IMR-90 (cell line): ENCODE measurements at regions not wholly inside any gene's neighbourhood (a gene's known extent, or its start where the extent isn't known, plus 50 kb on each side); places are given as distances from the start of the nearest gene placed in this dataset.

ENCODE experiments used
- ATAC-seq: fragments of 200-7000 bp; cut with Tn5 transposase; 2 replicates; pipeline ENCODE4 v1.9.1; 2020; ENCODE audit warnings: low read depth, mild to moderate bottlenecking, moderate library complexity
- BruUV-seq: library from RNA; stranded (reverse); fragments of 400-500 nt; replicated peaks from 2 replicates; lab custom pipeline; 2021; lab: Mats Ljungman, UMichigan
- CTCF ChIA-PET: fragments of 300-600 bp; formaldehyde crosslinking; extraction: SDS; loops from one replicate; lab custom pipeline; 2021; ENCODE audit warnings: antibody characterized with exemption; lab: Yijun Ruan, JAX
- POLR2A ChIA-PET: fragments of 300-600 bp; sonication (Branson Sonifier 250); formaldehyde crosslinking; loops from one replicate; lab custom pipeline; 2022; ENCODE audit warnings: antibody characterized with exemption; ENCODE audit not compliant: unreplicated experiment; lab: Charles Lee
- DNase-seq: peaks from one replicate; pipeline ENCODE4 v3.0.0; 2013
- H2AFZ ChIP-seq: replicated peaks from 2 replicates; pipeline ENCODE3; 2013; ENCODE audit warnings: low read length, mild to moderate bottlenecking; ENCODE audit not compliant: poor library complexity
- H2AK5ac ChIP-seq: 2 replicates; pipeline ENCODE4 v1.6.1; 2013; ENCODE audit warnings: low read depth, low read length, inconsistent platforms
- H2AK9ac ChIP-seq: replicated peaks from 2 replicates; pipeline ENCODE3; 2013; ENCODE audit warnings: mild to moderate bottlenecking, low read depth, low read length, moderate library complexity; ENCODE audit not compliant: poor library complexity
- H2BK120ac ChIP-seq: 2 replicates; pipeline ENCODE4 v1.6.1; 2013; ENCODE audit warnings: low read depth, low read length, inconsistent platforms
- H2BK15ac ChIP-seq: 3 replicates; pipeline ENCODE4 v1.6.1; 2013; ENCODE audit warnings: low read depth, low read length, inconsistent platforms
- H2BK20ac ChIP-seq: 2 replicates; pipeline ENCODE4 v1.6.1; 2013; ENCODE audit warnings: low read depth, mild to moderate bottlenecking, inconsistent platforms, low read length, moderate library complexity
- H2BK5ac ChIP-seq: 2 replicates; pipeline ENCODE4 v1.6.1; 2013; ENCODE audit warnings: mild to moderate bottlenecking, low read depth, low read length, inconsistent platforms; ENCODE audit not compliant: poor library complexity, severe bottlenecking
- H3K14ac ChIP-seq: replicated peaks from 2 replicates; pipeline ENCODE4 v1.6.1; 2013; ENCODE audit warnings: low read depth, low read length, inconsistent platforms
- H3K18ac ChIP-seq: 2 replicates; pipeline ENCODE4 v1.6.1; 2013; ENCODE audit warnings: low read depth, low read length, control low read depth
- H3K23ac ChIP-seq: 2 replicates; pipeline ENCODE4 v1.6.1; 2013; ENCODE audit warnings: low read depth, low read length, inconsistent platforms
- H3K27ac ChIP-seq: 2 replicates; pipeline ENCODE4 v1.5.1; 2013; ENCODE audit warnings: mild to moderate bottlenecking, control low read depth, low read length; ENCODE audit not compliant: insufficient read depth
- H3K27me3 ChIP-seq: 2 replicates; pipeline ENCODE4 v1.6.1; 2013; ENCODE audit warnings: low read length; ENCODE audit not compliant: control insufficient read depth, insufficient read depth
- H3K36me3 ChIP-seq: 2 replicates; pipeline ENCODE4 v1.6.1; 2013; ENCODE audit warnings: low read length, mixed read lengths; ENCODE audit not compliant: control insufficient read depth, insufficient read depth
- H3K4ac ChIP-seq: 2 replicates; pipeline ENCODE4 v1.6.1; 2013; ENCODE audit warnings: low read depth, low read length, inconsistent platforms
- H3K4me1 ChIP-seq: 2 replicates; pipeline ENCODE4 v1.6.1; 2013; ENCODE audit warnings: low read length, mixed read lengths; ENCODE audit not compliant: control insufficient read depth, insufficient read depth
- H3K4me2 ChIP-seq: 2 replicates; pipeline ENCODE4 v1.6.1; 2013; ENCODE audit warnings: low read depth, mild to moderate bottlenecking, control low read depth, low read length, moderate library complexity
- H3K4me3 ChIP-seq: 2 replicates; pipeline ENCODE4 v1.5.1; 2013; ENCODE audit warnings: low read depth, mild to moderate bottlenecking, control low read depth, low read length, moderate library complexity; ENCODE audit not compliant: insufficient read depth
- H3K56ac ChIP-seq: 2 replicates; pipeline ENCODE4 v1.6.1; 2013; ENCODE audit warnings: low read length, inconsistent platforms; ENCODE audit not compliant: insufficient read depth; ENCODE audit errors: extremely low read depth
- H3K79me1 ChIP-seq, 2 experiments: 2 replicates each; pipeline ENCODE4 v1.6.1; 2013; ENCODE audit warnings: low read length in 2 of 2, inconsistent platforms in 1 of 2, low read depth in 1 of 2
- H3K9ac ChIP-seq: 2 replicates; pipeline ENCODE4 v1.6.1; 2013; ENCODE audit warnings: low read depth, low read length, control low read depth
- H3K9me1 ChIP-seq: 2 replicates; pipeline ENCODE4 v1.6.1; 2013; ENCODE audit warnings: low read length, inconsistent platforms; ENCODE audit not compliant: insufficient read depth
- H3K9me3 ChIP-seq: 2 replicates; pipeline ENCODE4 v1.6.1; 2013; ENCODE audit warnings: low read length; ENCODE audit not compliant: control insufficient read depth, insufficient read depth
- H4K20me1 ChIP-seq: 2 replicates; pipeline ENCODE4 v1.6.1; 2013; ENCODE audit warnings: low read length, inconsistent platforms; ENCODE audit not compliant: insufficient read depth
- H4K5ac ChIP-seq: 2 replicates; pipeline ENCODE4 v1.6.1; 2013; ENCODE audit warnings: mild to moderate bottlenecking, low read depth, low read length, control low read depth
- H4K8ac ChIP-seq, 2 experiments: 2 replicates each; pipeline ENCODE4 v1.6.1; 2013; ENCODE audit warnings: low read depth in 2 of 2, low read length in 2 of 2, control low read depth in 1 of 2, inconsistent platforms in 1 of 2
- H4K91ac ChIP-seq: 2 replicates; pipeline ENCODE4 v1.6.1; 2013; ENCODE audit warnings: low read depth, low read length, inconsistent platforms; ENCODE audit not compliant: insufficient read depth
- BHLHE40 ChIP-seq: fragments of 150-350 bp; IDR thresholded peaks from 2 replicates; pipeline ENCODE4 v1.6.1; 2016; ENCODE audit warnings: mild to moderate bottlenecking, low read depth, low read length
- CEBPB ChIP-seq: IDR thresholded peaks from 2 replicates; pipeline ENCODE4 v1.6.1; 2012; ENCODE audit warnings: low read depth, low read length, improper control_type of control experiment
- CHD1 ChIP-seq: IDR thresholded peaks from 2 replicates; pipeline ENCODE4 v1.6.1; 2012; ENCODE audit warnings: low read depth, low read length, improper control_type of control experiment
- FOS ChIP-seq: fragments of 150-350 bp; IDR thresholded peaks from 2 replicates; pipeline ENCODE4 v1.6.1; 2016; ENCODE audit warnings: low read depth, low read length
- MAFK ChIP-seq: IDR thresholded peaks from 2 replicates; pipeline ENCODE4 v1.6.1; 2012; ENCODE audit warnings: low read depth, low read length, improper control_type of control experiment
- MAZ ChIP-seq: IDR thresholded peaks from 2 replicates; pipeline ENCODE4 v1.6.1; 2012; ENCODE audit warnings: low read depth, mild to moderate bottlenecking, low read length, improper control_type of control experiment, moderate library complexity, borderline replicate concordance
- MXI1 ChIP-seq: IDR thresholded peaks from 2 replicates; pipeline ENCODE4 v1.6.1; 2012; ENCODE audit warnings: low read depth, mild to moderate bottlenecking, low read length, moderate library complexity, borderline replicate concordance
- NFE2L2 ChIP-seq: fragments of 150-350 bp; IDR thresholded peaks from 2 replicates; pipeline ENCODE4 v1.6.1; 2016; ENCODE audit warnings: low read depth, mild to moderate bottlenecking, low read length
- POLR2A ChIP-seq: IDR thresholded peaks from 2 replicates; pipeline ENCODE4 v1.6.1; 2012; ENCODE audit warnings: mild to moderate bottlenecking, low read depth, low read length
- RAD21 ChIP-seq: IDR thresholded peaks from 2 replicates; pipeline ENCODE4 v1.6.1; 2012; ENCODE audit warnings: low read length, improper control_type of control experiment
- RCOR1 ChIP-seq: IDR thresholded peaks from 2 replicates; pipeline ENCODE4 v1.6.1; 2012; ENCODE audit warnings: mild to moderate bottlenecking, low read length, improper control_type of control experiment; ENCODE audit not compliant: insufficient replicate concordance
- RFX5 ChIP-seq: IDR thresholded peaks from 2 replicates; pipeline ENCODE4 v1.8.0; 2012; ENCODE audit warnings: low read depth, mild to moderate bottlenecking, low read length, moderate library complexity
- SMC3 ChIP-seq: fragments of 150-350 bp; IDR thresholded peaks from 2 replicates; pipeline ENCODE4 v1.6.1; 2016; ENCODE audit warnings: low read depth, mild to moderate bottlenecking, antibody characterized with exemption, low read length, moderate library complexity
- WGBS, 2 experiments: methylation state at CpG; one replicate each; pipeline versions ENCODE4 v1.1.5 to v1.1.7; 2013; ENCODE audit warnings: missing lambda C conversion rate in 2 of 2; ENCODE audit not compliant: insufficient read length in 1 of 2; ENCODE audit errors: extremely low coverage in 2 of 2; 5-methylcytosine and 5-hydroxymethylcytosine counted together
- dilution Hi-C: fragments of 300-500 bp; cut with HindIII; formaldehyde crosslinking; loops from one replicate; pipeline ENCODE4 v1.14.3; 2018; ENCODE audit warnings: low sequenced_read_pairs; ENCODE audit not compliant: unreplicated experiment
- in situ Hi-C: fragments of 300-500 bp; cut with MboI; formaldehyde crosslinking; loops from 3 replicates; pipeline ENCODE4 v1.14.3; 2019; ENCODE audit warnings: low sequenced_read_pairs, inconsistent platforms, mixed read lengths
- intact Hi-C: fragments of 100-400 bp; cut with micrococcal nuclease; formaldehyde crosslinking; loops from 2 replicates; pipeline ENCODE4 v1.10.0; 2022
- TF ChIP-seq, protein P1 (sequence below): conservative IDR thresholded peaks from 2 replicates; pipeline ENCODE4 v1.5.1; 2012; ENCODE audit warnings: mild to moderate bottlenecking, low read depth, low read length, improper control_type of control experiment
- TF ChIP-seq, protein P2 (sequence below): fragments of 150-350 bp; IDR thresholded peaks from 2 replicates; pipeline ENCODE4 v1.6.1; 2016; ENCODE audit warnings: low read depth, mild to moderate bottlenecking, low read length, moderate library complexity, borderline replicate concordance

DNA sequence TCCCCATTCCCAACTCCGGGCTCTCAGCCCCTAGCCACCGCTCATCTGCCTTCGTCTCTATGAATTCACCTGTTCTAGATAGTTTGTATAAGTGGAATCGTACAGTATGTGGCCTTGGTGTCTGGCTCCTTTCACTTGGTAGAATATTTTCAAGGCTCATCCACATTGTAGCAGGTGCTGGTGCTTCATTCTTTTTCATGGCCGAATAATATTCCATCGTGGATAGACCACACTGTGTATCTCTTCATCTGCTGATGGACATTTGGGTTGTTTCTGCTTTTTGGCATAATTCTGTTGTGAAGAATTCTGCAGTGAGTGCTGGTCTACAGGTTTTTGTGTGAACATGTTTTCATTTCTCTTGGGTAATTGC is 324.2 kb downstream of the SEC14L1 start:
- Histone ChIP-seq H3K4me2 (no peak overlapping the region), H2AK9ac (no peak overlapping the region), H3K4me1 (peaks cover 31% of the 10 kb centered on the region), H3K56ac (no peak overlapping the region), H2BK20ac (no peak overlapping the region), H3K9ac (no peak overlapping the region), H3K9me1 (peaks cover 33% of the 10 kb centered on the region), H3K14ac (no peak overlapping the region), H2BK15ac (no peak overlapping the region), H4K20me1 (peaks cover 95% of the 10 kb centered on the region), H3K4me3 (no peak overlapping the region), H3K4ac (no peak overlapping the region), H3K27me3 (no peaks in the 10 kb centered on the region), H3K27ac (no peak overlapping the region), H2AFZ (no peak overlapping the region), H3K9me3 (no peaks in the 10 kb centered on the region), H3K18ac (no peak overlapping the region), H4K91ac (no peak overlapping the region), H3K79me1 (peaks cover 22 to 90% of the 10 kb centered on the region in 2 experiments), H2BK5ac (no peak overlapping the region), H3K36me3 (peaks cover 11% of the 10 kb centered on the region; the same call in 1 of the 2 replicates), H2BK120ac (no peak overlapping the region; the same call in 1 of the 2 replicates), H4K5ac (no peak overlapping the region), H4K8ac (no peak overlapping the region), H2AK5ac (peak overlapping the region; percentile 37; the same call in 1 of the 2 replicates), H3K23ac (peak overlapping the region; percentile 9; the same call in 1 of the 2 replicates)
- ATAC-seq (no peak), DNase-seq (no peak)
- WGBS, 2 experiments = 100% methylated on average over 1 of the region's 6 CpGs; no CpG with 5 or more reads in 1 of the 2 experiments
- in situ Hi-C loops = no loop called here
- no TSS peak for BruUV-seq
- ChIA-PET POLR2A (interaction anchor here (0.7 kb wide), 1 partner anchor 40 kb away, joined by 4 read pairs; no protein-coding TSS in a partner anchor), CTCF (no interaction called here)
- intact Hi-C loops = no loop called here
- TF ChIP-seq NFE2L2 (no peak), FOS (no peak), MAFK (no peak), BHLHE40 (no peak), SMC3 (no peak), CHD1 (no peak), MXI1 (no peak), POLR2A (no peak), RAD21 (no peak), RCOR1 (no peak), CEBPB (no peak), MAZ (no peak), RFX5 (no peak)
- TF ChIP-seq, protein P1, sequence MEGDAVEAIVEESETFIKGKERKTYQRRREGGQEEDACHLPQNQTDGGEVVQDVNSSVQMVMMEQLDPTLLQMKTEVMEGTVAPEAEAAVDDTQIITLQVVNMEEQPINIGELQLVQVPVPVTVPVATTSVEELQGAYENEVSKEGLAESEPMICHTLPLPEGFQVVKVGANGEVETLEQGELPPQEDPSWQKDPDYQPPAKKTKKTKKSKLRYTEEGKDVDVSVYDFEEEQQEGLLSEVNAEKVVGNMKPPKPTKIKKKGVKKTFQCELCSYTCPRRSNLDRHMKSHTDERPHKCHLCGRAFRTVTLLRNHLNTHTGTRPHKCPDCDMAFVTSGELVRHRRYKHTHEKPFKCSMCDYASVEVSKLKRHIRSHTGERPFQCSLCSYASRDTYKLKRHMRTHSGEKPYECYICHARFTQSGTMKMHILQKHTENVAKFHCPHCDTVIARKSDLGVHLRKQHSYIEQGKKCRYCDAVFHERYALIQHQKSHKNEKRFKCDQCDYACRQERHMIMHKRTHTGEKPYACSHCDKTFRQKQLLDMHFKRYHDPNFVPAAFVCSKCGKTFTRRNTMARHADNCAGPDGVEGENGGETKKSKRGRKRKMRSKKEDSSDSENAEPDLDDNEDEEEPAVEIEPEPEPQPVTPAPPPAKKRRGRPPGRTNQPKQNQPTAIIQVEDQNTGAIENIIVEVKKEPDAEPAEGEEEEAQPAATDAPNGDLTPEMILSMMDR = no peak
- TF ChIP-seq, protein P2, sequence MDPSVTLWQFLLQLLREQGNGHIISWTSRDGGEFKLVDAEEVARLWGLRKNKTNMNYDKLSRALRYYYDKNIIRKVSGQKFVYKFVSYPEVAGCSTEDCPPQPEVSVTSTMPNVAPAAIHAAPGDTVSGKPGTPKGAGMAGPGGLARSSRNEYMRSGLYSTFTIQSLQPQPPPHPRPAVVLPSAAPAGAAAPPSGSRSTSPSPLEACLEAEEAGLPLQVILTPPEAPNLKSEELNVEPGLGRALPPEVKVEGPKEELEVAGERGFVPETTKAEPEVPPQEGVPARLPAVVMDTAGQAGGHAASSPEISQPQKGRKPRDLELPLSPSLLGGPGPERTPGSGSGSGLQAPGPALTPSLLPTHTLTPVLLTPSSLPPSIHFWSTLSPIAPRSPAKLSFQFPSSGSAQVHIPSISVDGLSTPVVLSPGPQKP = no peak
- dilution Hi-C loops = no loop called here
